ENCODE measurements at regions not wholly inside any gene's neighbourhood (a gene's known extent, or its start where the extent isn't known, plus 50 kb on each side); places are given as distances from the start of the nearest gene placed in this dataset.

DNA sequence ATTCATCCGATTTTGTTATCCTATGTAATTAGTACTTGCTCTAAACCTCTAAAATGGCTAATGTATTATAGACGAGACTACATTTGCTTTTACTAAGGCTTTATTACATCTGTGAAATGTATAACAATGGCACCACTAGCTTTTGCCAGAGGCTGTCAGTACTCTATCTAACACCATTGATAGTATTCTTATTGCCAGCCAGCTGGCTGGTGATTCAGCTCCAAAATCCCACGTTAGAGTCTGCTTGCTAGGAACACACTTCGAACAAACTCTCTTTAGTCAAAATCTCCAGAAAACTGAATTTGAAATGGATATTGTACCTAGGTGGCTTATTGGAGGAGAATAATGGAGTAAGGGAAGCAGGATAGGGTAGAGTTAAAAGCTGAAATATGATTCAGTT lies 839.2 kb downstream of the SLC6A15 start:
- Histone ChIP-seq H3K9me3 (no peaks in the 10 kb centered on the region), H3K27me3 (no peaks in the 10 kb centered on the region), H3K36me3 (no peaks in the 10 kb centered on the region), H3K4me3 (no peak overlapping the region), H3K27ac (no peak overlapping the region), H3K4me1 (no peaks in the 10 kb centered on the region)
- 70 to 77% methylated on average over 4 of the region's 4 CpGs for WGBS, 2 donors
- ATAC-seq (ENCODE audit: low FRiP score in 2 of 2), result no peak
- no peak for DNase-seq
- no peak for TF ChIP-seq POLR2AphosphoS5 (IDR thresholded peaks at IDR 0.05)
- TF ChIP-seq EP300 (IDR thresholded peaks at IDR 0.05), result no peak
- no peak for TF ChIP-seq CTCF (IDR thresholded peaks at IDR 0.05)
- TF ChIP-seq POLR2A (IDR thresholded peaks at IDR 0.05), result no peak

DNA sequence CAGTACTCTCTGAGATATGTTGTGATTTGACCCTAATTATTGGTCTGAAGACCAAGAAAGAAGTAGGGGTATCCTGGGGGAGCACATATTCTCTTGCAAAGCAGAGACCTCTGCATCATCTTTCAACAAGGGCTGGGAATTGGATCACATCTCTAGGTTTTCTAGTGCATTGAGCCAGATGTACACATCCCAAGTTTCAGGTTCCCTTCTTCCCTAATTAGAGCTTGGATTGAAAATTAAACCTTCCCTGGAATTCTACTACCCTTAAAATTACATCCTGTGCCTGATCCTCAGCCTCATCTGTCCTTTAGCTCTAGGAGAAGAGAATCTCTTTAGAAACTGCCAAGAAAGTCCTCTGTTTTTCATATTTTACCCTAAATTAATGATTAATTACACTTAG lies 839.6 kb downstream of the SLC6A15 start:
- no peaks in the 10 kb centered on the region for H3K27me3 ChIP-seq
- no peak for ATAC-seq (ENCODE audit: low FRiP score in 2 of 2)
- H3K4me3 ChIP-seq, result no peak overlapping the region
- H3K36me3 ChIP-seq, result no peaks in the 10 kb centered on the region
- H3K9me3 ChIP-seq, result no peaks in the 10 kb centered on the region
- no peak overlapping the region for H3K27ac ChIP-seq
- H3K4me1 ChIP-seq, result no peaks in the 10 kb centered on the region
- TF ChIP-seq POLR2AphosphoS5 (IDR thresholded peaks at IDR 0.05) (no peak), CTCF (IDR thresholded peaks at IDR 0.05) (no peak), EP300 (IDR thresholded peaks at IDR 0.05) (no peak), POLR2A (IDR thresholded peaks at IDR 0.05) (no peak)
- no peak for DNase-seq

GRCh38 chr12:84070292-84070691 lies 842.3 kb downstream of the SLC6A15 start:
- no peak overlapping the region for H3K27ac ChIP-seq
- no peak for DNase-seq
- TF ChIP-seq EP300 (IDR thresholded peaks at IDR 0.05) (no peak), CTCF (IDR thresholded peaks at IDR 0.05) (no peak)
- H3K4me3 ChIP-seq, result no peak overlapping the region
- H3K27me3 ChIP-seq, result no peaks in the 10 kb centered on the region
- H3K36me3 ChIP-seq, result no peaks in the 10 kb centered on the region
- 75 to 85% methylated on average over 4 of the region's 4 CpGs for WGBS, 2 donors
- H3K4me1 ChIP-seq, result no peaks in the 10 kb centered on the region
- peak in 1 of 2 donors; percentile 93 for ATAC-seq (ENCODE audit: low FRiP score in 2 of 2)
- no peaks in the 10 kb centered on the region for H3K9me3 ChIP-seq

- no peak overlapping the region for H3K27ac ChIP-seq
- 79 to 84% methylated on average over 1 of the region's 1 CpG for WGBS, 2 donors
- H3K27me3 ChIP-seq, result no peaks in the 10 kb centered on the region
- H3K4me1 ChIP-seq, result no peaks in the 10 kb centered on the region
- TF ChIP-seq EP300 (IDR thresholded peaks at IDR 0.05) (no peak), POLR2AphosphoS5 (IDR thresholded peaks at IDR 0.05) (no peak), POLR2A (IDR thresholded peaks at IDR 0.05) (no peak), CTCF (IDR thresholded peaks at IDR 0.05) (no peak)
- ATAC-seq (ENCODE audit: low FRiP score in 2 of 2) (no peak), DNase-seq (no peak)
- no peaks in the 10 kb centered on the region for H3K36me3 ChIP-seq
- H3K9me3 ChIP-seq, result no peaks in the 10 kb centered on the region
- H3K4me3 ChIP-seq, result no peak overlapping the region
Measured at GRCh38 chr12:84069699-84070098, 842.9 kb downstream of the SLC6A15 start.

GRCh38 chr12:84069198-84069597 lies 843.4 kb downstream of the SLC6A15 start:
- ATAC-seq (ENCODE audit: low FRiP score in 2 of 2) (no peak), DNase-seq (no peak)
- H3K4me3 ChIP-seq, result no peak overlapping the region
- no peaks in the 10 kb centered on the region for H3K36me3 ChIP-seq
- WGBS, 2 donors, result 64 to 71% methylated on average over 2 of the region's 2 CpGs
- H3K9me3 ChIP-seq, result no peaks in the 10 kb centered on the region
- no peak for TF ChIP-seq POLR2AphosphoS5 (IDR thresholded peaks at IDR 0.05)
- TF ChIP-seq EP300 (IDR thresholded peaks at IDR 0.05), result no peak
- TF ChIP-seq POLR2A (IDR thresholded peaks at IDR 0.05), result no peak
- no peak for TF ChIP-seq CTCF (IDR thresholded peaks at IDR 0.05)
- H3K27me3 ChIP-seq, result no peaks in the 10 kb centered on the region
- H3K27ac ChIP-seq, result no peak overlapping the region
- no peaks in the 10 kb centered on the region for H3K4me1 ChIP-seq

All from upper lobe of left lung (tissue), 6 donors.